ENCODE measurements at regions not wholly inside any gene's neighbourhood (a gene's known extent, or its start where the extent isn't known, plus 50 kb on each side); places are given as distances from the start of the nearest gene placed in this dataset.

DNA sequence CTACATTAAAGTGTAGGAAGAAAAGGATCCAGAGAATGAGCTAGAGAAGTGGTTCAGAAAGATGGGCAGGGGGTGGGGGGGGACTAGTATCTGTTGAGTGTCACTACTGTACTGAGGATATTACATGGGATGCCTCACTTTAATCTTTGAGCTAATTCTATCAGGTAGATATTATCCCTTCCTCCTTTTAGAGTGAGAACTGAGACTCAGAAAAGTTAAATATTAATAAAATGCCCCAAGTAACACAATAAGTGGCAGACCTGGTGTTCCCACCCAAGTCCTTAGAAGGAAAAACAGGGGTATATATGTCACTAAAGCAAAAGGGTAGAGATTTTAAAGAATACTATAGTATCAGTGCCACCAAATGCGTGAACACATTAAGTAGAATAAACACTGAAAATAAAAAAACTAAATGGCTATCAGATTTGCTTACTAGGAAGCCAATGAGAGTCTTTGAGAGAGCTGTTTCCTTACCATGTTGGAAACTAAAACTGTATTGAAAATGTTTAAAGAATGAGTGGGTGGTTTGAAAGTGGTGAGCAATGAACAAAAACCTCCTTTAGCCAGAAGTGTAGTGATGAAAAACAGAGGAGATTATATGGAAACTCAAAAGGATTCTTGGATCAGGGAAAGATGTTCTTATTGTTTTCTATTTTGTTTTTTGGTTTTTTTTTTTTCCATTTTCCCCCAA, 230.8 kb downstream of the BARHL2 start:
- no peak for DNase-seq (ENCODE audit: low spot score)
- TF ChIP-seq, protein P1, sequence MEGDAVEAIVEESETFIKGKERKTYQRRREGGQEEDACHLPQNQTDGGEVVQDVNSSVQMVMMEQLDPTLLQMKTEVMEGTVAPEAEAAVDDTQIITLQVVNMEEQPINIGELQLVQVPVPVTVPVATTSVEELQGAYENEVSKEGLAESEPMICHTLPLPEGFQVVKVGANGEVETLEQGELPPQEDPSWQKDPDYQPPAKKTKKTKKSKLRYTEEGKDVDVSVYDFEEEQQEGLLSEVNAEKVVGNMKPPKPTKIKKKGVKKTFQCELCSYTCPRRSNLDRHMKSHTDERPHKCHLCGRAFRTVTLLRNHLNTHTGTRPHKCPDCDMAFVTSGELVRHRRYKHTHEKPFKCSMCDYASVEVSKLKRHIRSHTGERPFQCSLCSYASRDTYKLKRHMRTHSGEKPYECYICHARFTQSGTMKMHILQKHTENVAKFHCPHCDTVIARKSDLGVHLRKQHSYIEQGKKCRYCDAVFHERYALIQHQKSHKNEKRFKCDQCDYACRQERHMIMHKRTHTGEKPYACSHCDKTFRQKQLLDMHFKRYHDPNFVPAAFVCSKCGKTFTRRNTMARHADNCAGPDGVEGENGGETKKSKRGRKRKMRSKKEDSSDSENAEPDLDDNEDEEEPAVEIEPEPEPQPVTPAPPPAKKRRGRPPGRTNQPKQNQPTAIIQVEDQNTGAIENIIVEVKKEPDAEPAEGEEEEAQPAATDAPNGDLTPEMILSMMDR (IDR thresholded peaks at IDR 0.05; ENCODE audit: extremely low read depth, missing control alignments): no peak

DNA sequence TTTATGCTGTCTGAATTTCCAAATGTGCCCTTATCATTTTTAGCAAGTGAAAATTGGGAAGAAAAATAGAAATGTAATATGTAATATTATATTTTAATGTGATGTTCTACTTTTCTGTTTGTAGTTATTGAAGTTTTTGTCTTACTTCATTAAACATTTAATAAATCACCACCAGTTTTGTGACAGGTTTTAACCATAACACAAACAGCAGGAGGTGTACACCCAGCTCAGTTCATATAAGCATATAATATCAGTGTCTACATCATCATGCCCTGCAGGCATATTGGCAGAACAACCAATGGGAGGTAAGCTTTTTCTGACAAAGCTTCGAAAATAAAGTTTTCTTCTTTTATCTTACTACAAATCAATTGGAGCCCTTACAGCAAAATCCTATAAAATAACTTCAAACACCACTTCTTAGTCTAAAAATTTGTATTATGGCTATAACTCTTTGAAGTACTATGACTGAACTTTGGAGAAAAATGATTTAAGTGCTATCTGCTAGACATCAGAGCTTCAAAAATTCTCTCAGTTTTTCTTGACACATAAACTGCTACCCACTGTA, 236.7 kb downstream of the BARHL2 start:
- TF ChIP-seq, protein P1 (IDR thresholded peaks at IDR 0.05; ENCODE audit: extremely low read depth, missing control alignments): no peak
- no peak for DNase-seq (ENCODE audit: low spot score)

DNA sequence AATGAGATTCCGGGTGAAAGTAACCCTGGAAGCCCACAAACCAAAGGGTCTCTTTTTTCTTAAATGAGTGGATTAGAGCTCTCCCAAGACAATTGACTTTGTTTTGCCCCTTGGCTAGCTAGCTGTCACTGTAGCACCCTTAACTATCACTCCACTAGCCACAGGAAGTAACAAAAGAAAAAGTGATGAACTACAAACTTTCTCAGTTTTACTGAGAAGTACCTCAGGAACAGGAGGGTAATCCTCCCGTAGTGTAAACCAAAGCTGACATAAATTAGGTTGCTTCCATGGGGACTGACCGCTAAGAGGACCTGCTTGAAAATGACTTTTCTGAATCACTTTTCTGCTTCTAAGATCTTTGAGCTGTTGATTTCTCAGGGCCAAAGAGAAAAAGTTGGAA, 240.1 kb downstream of the BARHL2 start:
- TF ChIP-seq, protein P1 (IDR thresholded peaks at IDR 0.05; ENCODE audit: extremely low read depth, missing control alignments): no peak
- no peak for DNase-seq (ENCODE audit: low spot score)

DNA sequence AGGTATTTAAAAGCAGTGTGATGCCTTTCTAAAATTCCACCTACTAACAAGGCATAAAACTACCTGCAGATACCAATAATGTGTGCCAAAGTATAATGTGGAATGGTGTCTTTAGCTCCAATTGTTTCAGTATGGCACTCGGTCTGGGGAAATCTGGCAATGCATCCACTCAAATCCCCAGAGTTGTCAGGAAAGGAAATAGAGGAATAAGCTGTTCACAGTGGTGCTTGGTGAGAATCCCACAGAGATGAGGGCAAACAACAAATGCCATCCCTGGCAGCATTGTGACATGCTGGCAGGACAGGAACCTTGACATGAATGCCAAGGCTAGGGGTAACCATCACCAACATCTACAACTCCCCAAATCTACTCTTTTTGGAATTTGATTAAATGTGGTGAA, 240.7 kb downstream of the BARHL2 start:
- no peak for DNase-seq (ENCODE audit: low spot score)
- TF ChIP-seq, protein P1 (IDR thresholded peaks at IDR 0.05; ENCODE audit: extremely low read depth, missing control alignments): no peak

- TF ChIP-seq, protein P1 (IDR thresholded peaks at IDR 0.05; ENCODE audit: extremely low read depth, missing control alignments): no peak
- no peak for DNase-seq (ENCODE audit: low spot score)
Measured at GRCh38 chr1:90475631-90476030, 241.5 kb downstream of the BARHL2 start.

GRCh38 chr1:90474731-90475130, 242.4 kb downstream of the BARHL2 start:
- TF ChIP-seq, protein P1 (IDR thresholded peaks at IDR 0.05; ENCODE audit: extremely low read depth, missing control alignments): no peak

GRCh38 chr1:90474158-90474557, 242.9 kb downstream of the BARHL2 start:
- TF ChIP-seq, protein P1 (IDR thresholded peaks at IDR 0.05; ENCODE audit: extremely low read depth, missing control alignments): no peak
- DNase-seq (ENCODE audit: low spot score): no peak

More at GRCh38 chr1:90474731-90475130, 242.4 kb downstream of the BARHL2 start:
- no peak for DNase-seq (ENCODE audit: low spot score)

All from GM20000 (cell line).